ENCODE measurements at regions not wholly inside any gene's neighbourhood (a gene's known extent, or its start where the extent isn't known, plus 50 kb on each side); places are given as distances from the start of the nearest gene placed in this dataset.
A peak's percentile ranks its signal among the peaks of the same experiment; 100 is the strongest.
"Not testable (repeated sequence)": the region's sequence is repeated elsewhere in the genome, so short reads cannot be mapped to it uniquely, and the experiment has no call there.

GRCh38 chr5:166725593-166725992 is 1565.9 kb upstream of the WWC1 start:
- no peak for DNase-seq (ENCODE audit: extremely low read depth in 1 of 11, low read depth in 9 of 11, low spot score in 4 of 11)

- no peak for DNase-seq (ENCODE audit: extremely low read depth in 1 of 11, low read depth in 9 of 11, low spot score in 4 of 11)
These were observed 1565.0 kb upstream of the WWC1 start for GRCh38 chr5:166726406-166726805.

- DNase-seq (ENCODE audit: extremely low read depth in 1 of 11, low read depth in 9 of 11, low spot score in 4 of 11) = not testable (repeated sequence)
These were observed 1548.5 kb upstream of the WWC1 start for GRCh38 chr5:166742951-166743350.

- no peak for DNase-seq (ENCODE audit: extremely low read depth in 1 of 11, low read depth in 9 of 11, low spot score in 4 of 11)
These were observed 1544.9 kb upstream of the WWC1 start for GRCh38 chr5:166746506-166746905.

- DNase-seq (ENCODE audit: extremely low read depth in 1 of 11, low read depth in 9 of 11, low spot score in 4 of 11) = no peak
These were observed 1541.1 kb upstream of the WWC1 start for GRCh38 chr5:166750376-166750775.

GRCh38 chr5:166758151-166758550 is 1533.3 kb upstream of the WWC1 start:
- DNase-seq (ENCODE audit: extremely low read depth in 1 of 11, low read depth in 9 of 11, low spot score in 4 of 11) = no peak

GRCh38 chr5:166767858-166768257 is 1523.6 kb upstream of the WWC1 start:
- DNase-seq (ENCODE audit: extremely low read depth in 1 of 11, low read depth in 9 of 11, low spot score in 4 of 11) = no peak

- no peak for DNase-seq (ENCODE audit: extremely low read depth in 1 of 11, low read depth in 9 of 11, low spot score in 4 of 11)
These were observed 1522.9 kb upstream of the WWC1 start for GRCh38 chr5:166768536-166768935.

- no peak for DNase-seq (ENCODE audit: extremely low read depth in 1 of 11, low read depth in 9 of 11, low spot score in 4 of 11)
These were observed 1518.7 kb upstream of the WWC1 start for GRCh38 chr5:166772770-166773169.

GRCh38 chr5:166781737-166782136 is 1509.7 kb upstream of the WWC1 start:
- peak in 2 of 11 donors; percentile 1 for DNase-seq (ENCODE audit: extremely low read depth in 1 of 11, low read depth in 9 of 11, low spot score in 4 of 11)

- DNase-seq (ENCODE audit: extremely low read depth in 1 of 11, low read depth in 9 of 11, low spot score in 4 of 11) = no peak
These were observed 1506.8 kb upstream of the WWC1 start for GRCh38 chr5:166784545-166785078.

- no peak for DNase-seq (ENCODE audit: extremely low read depth in 1 of 11, low read depth in 9 of 11, low spot score in 4 of 11)
These were observed 1505.3 kb upstream of the WWC1 start for GRCh38 chr5:166786178-166786577.

GRCh38 chr5:166786889-166787288 is 1504.6 kb upstream of the WWC1 start:
- no peak for DNase-seq (ENCODE audit: extremely low read depth in 1 of 11, low read depth in 9 of 11, low spot score in 4 of 11)

GRCh38 chr5:166788050-166788449 is 1503.4 kb upstream of the WWC1 start:
- no peak for DNase-seq (ENCODE audit: extremely low read depth in 1 of 11, low read depth in 9 of 11, low spot score in 4 of 11)

- no peak for DNase-seq (ENCODE audit: extremely low read depth in 1 of 11, low read depth in 9 of 11, low spot score in 4 of 11)
These were observed 1495.7 kb upstream of the WWC1 start for GRCh38 chr5:166795756-166796155.

- no peak for DNase-seq (ENCODE audit: extremely low read depth in 1 of 11, low read depth in 9 of 11, low spot score in 4 of 11)
These were observed 1488.4 kb upstream of the WWC1 start for GRCh38 chr5:166803058-166803457.

- not testable (repeated sequence) for DNase-seq (ENCODE audit: extremely low read depth in 1 of 11, low read depth in 9 of 11, low spot score in 4 of 11)
These were observed 1487.2 kb upstream of the WWC1 start for GRCh38 chr5:166804223-166804622.

- DNase-seq (ENCODE audit: extremely low read depth in 1 of 11, low read depth in 9 of 11, low spot score in 4 of 11) = not testable (repeated sequence)
These were observed 1486.8 kb upstream of the WWC1 start for GRCh38 chr5:166804693-166805092.

GRCh38 chr5:166810093-166810658 is 1481.3 kb upstream of the WWC1 start:
- DNase-seq (ENCODE audit: extremely low read depth in 1 of 11, low read depth in 9 of 11, low spot score in 4 of 11) = not testable (repeated sequence)

- no peak for DNase-seq (ENCODE audit: extremely low read depth in 1 of 11, low read depth in 9 of 11, low spot score in 4 of 11)
These were observed 1480.7 kb upstream of the WWC1 start for GRCh38 chr5:166810721-166811120.

GRCh38 chr5:166823360-166823759 is 1468.1 kb upstream of the WWC1 start:
- DNase-seq (ENCODE audit: extremely low read depth in 1 of 11, low read depth in 9 of 11, low spot score in 4 of 11) = no peak

All from renal cortex interstitium (tissue), 11 donors.